ENCODE measurements at regions not wholly inside any gene's neighbourhood (a gene's known extent, or its start where the extent isn't known, plus 50 kb on each side); places are given as distances from the start of the nearest gene placed in this dataset.

DNA sequence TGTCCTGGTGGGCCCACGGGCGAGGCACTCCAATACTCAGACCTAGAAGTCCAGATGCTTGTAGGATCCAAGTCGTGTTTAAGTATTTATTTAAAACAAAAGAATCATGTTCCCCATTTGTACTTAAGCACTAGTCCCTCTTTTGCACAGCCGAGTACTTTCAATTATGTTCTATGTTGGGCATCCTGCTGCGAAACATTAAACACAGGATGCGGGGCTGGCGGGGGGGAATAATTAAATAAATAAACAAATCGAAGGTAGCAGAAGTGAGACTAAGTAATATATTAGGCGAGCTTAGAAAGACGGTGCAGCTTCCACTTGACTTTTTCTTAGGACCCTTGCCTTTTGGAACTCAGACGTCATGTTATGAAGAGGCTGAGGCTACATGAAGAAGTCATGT, 1129.2 kb upstream of the ACO1 start:
- no peak overlapping the region for H3K4me3 ChIP-seq (ENCODE audit: low read depth, poor library complexity, severe bottlenecking)
- DNase-seq (ENCODE audit: low spot score in 2 of 2): no peak
- TF ChIP-seq POLR2A (IDR thresholded peaks at IDR 0.05): no peak
- TF ChIP-seq, protein P1, sequence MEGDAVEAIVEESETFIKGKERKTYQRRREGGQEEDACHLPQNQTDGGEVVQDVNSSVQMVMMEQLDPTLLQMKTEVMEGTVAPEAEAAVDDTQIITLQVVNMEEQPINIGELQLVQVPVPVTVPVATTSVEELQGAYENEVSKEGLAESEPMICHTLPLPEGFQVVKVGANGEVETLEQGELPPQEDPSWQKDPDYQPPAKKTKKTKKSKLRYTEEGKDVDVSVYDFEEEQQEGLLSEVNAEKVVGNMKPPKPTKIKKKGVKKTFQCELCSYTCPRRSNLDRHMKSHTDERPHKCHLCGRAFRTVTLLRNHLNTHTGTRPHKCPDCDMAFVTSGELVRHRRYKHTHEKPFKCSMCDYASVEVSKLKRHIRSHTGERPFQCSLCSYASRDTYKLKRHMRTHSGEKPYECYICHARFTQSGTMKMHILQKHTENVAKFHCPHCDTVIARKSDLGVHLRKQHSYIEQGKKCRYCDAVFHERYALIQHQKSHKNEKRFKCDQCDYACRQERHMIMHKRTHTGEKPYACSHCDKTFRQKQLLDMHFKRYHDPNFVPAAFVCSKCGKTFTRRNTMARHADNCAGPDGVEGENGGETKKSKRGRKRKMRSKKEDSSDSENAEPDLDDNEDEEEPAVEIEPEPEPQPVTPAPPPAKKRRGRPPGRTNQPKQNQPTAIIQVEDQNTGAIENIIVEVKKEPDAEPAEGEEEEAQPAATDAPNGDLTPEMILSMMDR (IDR thresholded peaks at IDR 0.05): no peak
- WGBS, 2 donors: 91 to 92% methylated on average over 11 of the region's 11 CpGs
- intact Hi-C loops (cut with DNase I; ENCODE audit: low total_unique reads): loop anchor here (5.0 kb wide), 1 partner anchor 1638 kb away; no protein-coding TSS in a partner anchor

GRCh38 chr9:31259824-31260223, 1124.6 kb upstream of the ACO1 start:
- no peak for TF ChIP-seq POLR2A (IDR thresholded peaks at IDR 0.05)
- TF ChIP-seq, protein P1 (IDR thresholded peaks at IDR 0.05): no peak
- intact Hi-C loops (cut with DNase I; ENCODE audit: low total_unique reads): loop anchor here (5.0 kb wide), 1 partner anchor 1643 kb away; no protein-coding TSS in a partner anchor
- DNase-seq (ENCODE audit: low spot score in 2 of 2): no peak
- 22 to 25% methylated on average over 2 of the region's 2 CpGs for WGBS, 2 donors
- H3K4me3 ChIP-seq (ENCODE audit: low read depth, poor library complexity, severe bottlenecking): no peak overlapping the region

- no peak for TF ChIP-seq POLR2A (IDR thresholded peaks at IDR 0.05)
- TF ChIP-seq, protein P1 (IDR thresholded peaks at IDR 0.05): no peak
- 60 to 67% methylated on average over 4 of the region's 4 CpGs for WGBS, 2 donors
- intact Hi-C loops (cut with DNase I; ENCODE audit: low total_unique reads): no loop called here
- no peak overlapping the region for H3K4me3 ChIP-seq (ENCODE audit: low read depth, poor library complexity, severe bottlenecking)
- DNase-seq (ENCODE audit: low spot score in 2 of 2): no peak
Observed at GRCh38 chr9:31272456-31273295, 1111.8 kb upstream of the ACO1 start.

DNA sequence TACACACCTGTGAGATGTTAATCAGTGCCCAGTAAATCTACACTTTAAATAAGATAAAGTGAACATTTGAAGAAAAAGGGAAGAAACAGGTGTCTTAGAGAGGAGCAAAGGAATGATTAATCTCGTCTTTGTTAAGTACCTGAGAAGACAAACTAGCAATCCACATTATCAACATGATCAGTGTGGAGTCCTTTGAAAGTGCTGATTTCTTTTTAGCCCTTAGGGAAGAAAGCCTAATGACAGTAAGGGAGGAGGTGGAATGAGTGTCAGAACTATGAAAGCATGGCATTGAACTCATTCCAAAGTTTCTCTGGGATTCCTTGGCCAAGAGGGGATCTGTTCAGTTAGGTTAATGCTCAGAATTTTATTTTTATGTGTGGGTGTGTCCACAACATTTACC, 1109.0 kb upstream of the ACO1 start:
- intact Hi-C loops (cut with DNase I; ENCODE audit: low total_unique reads): no loop called here
- 30 to 45% methylated on average over 1 of the region's 1 CpG for WGBS, 2 donors
- TF ChIP-seq POLR2A (IDR thresholded peaks at IDR 0.05): no peak
- TF ChIP-seq, protein P1 (IDR thresholded peaks at IDR 0.05): no peak

DNA sequence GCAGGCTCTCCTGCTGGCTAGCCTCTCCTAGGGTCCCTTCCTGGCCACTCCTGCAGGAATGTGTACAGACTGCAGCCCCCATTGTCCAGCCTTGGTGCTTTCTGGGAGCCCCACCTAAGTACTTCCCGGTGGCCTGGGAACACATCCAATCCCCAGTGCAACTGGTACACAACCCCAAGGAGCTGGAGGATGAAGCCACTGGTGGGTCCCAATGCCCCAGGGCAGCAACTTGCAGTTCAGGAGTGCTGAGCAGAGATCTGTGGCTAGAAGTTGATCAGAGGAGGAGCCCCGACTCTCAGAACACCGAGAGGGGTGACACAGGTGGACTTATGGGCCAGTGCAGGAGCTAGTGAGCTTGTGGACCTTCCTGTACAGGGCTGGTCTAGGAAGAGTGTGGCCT, 1093.7 kb upstream of the ACO1 start:
- no peak for TF ChIP-seq POLR2A (IDR thresholded peaks at IDR 0.05)
- TF ChIP-seq, protein P1 (IDR thresholded peaks at IDR 0.05): no peak
- DNase-seq (ENCODE audit: low spot score in 2 of 2): no peak
- 88 to 92% methylated on average over 3 of the region's 3 CpGs for WGBS, 2 donors
- intact Hi-C loops (cut with DNase I; ENCODE audit: low total_unique reads): no loop called here
- H3K4me3 ChIP-seq (ENCODE audit: low read depth, poor library complexity, severe bottlenecking): no peak overlapping the region

More for the DNA sequence above, 1109.0 kb upstream of the ACO1 start:
- no peak overlapping the region for H3K4me3 ChIP-seq (ENCODE audit: low read depth, poor library complexity, severe bottlenecking)
- DNase-seq (ENCODE audit: low spot score in 2 of 2): no peak

Measured in lower leg skin (tissue), 4 donors.